ENCODE measurements at regions not wholly inside any gene's neighbourhood (a gene's known extent, or its start where the extent isn't known, plus 50 kb on each side); places are given as distances from the start of the nearest gene placed in this dataset.
"Not testable (repeated sequence)": the region's sequence is repeated elsewhere in the genome, so short reads cannot be mapped to it uniquely, and the experiment has no call there.

GRCh38 chr2:11949732-11950523 lies 203.5 kb downstream of the LPIN1 start:
- ATAC-seq: no peak

DNA sequence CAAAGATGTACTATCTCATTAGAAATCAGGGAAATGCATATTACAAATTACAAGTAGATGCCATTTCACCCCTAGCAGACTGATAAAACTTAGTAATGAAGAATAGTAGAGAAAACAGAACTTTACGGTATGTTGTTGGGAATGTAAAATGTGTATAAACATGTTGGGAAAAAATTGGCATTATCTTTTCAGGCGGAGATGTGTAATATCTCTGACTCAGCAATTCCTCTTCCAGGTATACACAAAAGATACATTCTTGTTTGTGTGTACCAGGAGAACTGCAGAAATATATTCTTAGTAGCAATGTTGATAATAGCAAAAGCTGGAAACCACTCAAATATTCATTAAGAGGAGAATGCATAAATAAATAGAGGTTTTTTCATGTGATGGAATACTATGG lies 204.5 kb downstream of the LPIN1 start:
- Histone ChIP-seq H3K27me3 (no peaks in the 10 kb centered on the region), H3K27ac (no peak overlapping the region), H3K36me3 (no peaks in the 10 kb centered on the region), H3K4me3 (no peak overlapping the region), H3K9me3 (no peaks in the 10 kb centered on the region), H3K4me1 (peaks cover 6% of the 10 kb centered on the region)
- TF ChIP-seq, protein P1, sequence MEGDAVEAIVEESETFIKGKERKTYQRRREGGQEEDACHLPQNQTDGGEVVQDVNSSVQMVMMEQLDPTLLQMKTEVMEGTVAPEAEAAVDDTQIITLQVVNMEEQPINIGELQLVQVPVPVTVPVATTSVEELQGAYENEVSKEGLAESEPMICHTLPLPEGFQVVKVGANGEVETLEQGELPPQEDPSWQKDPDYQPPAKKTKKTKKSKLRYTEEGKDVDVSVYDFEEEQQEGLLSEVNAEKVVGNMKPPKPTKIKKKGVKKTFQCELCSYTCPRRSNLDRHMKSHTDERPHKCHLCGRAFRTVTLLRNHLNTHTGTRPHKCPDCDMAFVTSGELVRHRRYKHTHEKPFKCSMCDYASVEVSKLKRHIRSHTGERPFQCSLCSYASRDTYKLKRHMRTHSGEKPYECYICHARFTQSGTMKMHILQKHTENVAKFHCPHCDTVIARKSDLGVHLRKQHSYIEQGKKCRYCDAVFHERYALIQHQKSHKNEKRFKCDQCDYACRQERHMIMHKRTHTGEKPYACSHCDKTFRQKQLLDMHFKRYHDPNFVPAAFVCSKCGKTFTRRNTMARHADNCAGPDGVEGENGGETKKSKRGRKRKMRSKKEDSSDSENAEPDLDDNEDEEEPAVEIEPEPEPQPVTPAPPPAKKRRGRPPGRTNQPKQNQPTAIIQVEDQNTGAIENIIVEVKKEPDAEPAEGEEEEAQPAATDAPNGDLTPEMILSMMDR (IDR thresholded peaks at IDR 0.05): no peak
- DNase-seq (no peak), ATAC-seq (no peak)
- intact Hi-C loops (cut with DNase I): no loop called here

More at GRCh38 chr2:11949732-11950523, 203.5 kb downstream of the LPIN1 start:
- Histone ChIP-seq H3K9me3 (no peaks in the 10 kb centered on the region), H3K36me3 (no peaks in the 10 kb centered on the region), H3K27ac (no peak overlapping the region), H3K27me3 (no peaks in the 10 kb centered on the region), H3K4me3 (no peak overlapping the region), H3K4me1 (no peaks in the 10 kb centered on the region)
- intact Hi-C loops (cut with DNase I): no loop called here
- no peak for DNase-seq
- TF ChIP-seq, protein P1 (IDR thresholded peaks at IDR 0.05): no peak

- H3K27ac ChIP-seq; H3K4me1 ChIP-seq; H3K4me3 ChIP-seq; intact Hi-C loops (cut with DNase I); H3K36me3 ChIP-seq; DNase-seq; H3K9me3 ChIP-seq; ATAC-seq; H3K27me3 ChIP-seq: not testable (repeated sequence)
These were observed 205.1 kb downstream of the LPIN1 start for GRCh38 chr2:11951492-11951891.

DNA sequence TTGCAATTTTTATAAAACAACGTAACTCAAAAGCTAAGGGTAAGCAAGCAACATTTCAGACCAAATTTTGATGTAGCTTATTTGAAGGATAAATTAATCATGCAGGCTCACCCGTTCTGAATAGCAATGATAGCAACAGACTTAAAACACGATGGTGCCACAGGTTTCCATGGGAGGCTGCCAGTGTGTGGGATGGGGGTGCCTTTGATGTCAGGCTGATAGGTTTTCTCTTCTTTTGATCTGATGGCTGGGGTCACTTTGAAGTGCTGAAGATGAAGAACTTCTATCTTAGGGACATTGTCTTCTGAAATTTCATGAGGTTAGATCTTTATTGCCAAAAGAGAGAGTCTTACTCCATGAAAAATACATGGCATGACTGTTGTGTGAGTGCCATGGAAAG lies 206.8 kb downstream of the LPIN1 start:
- Histone ChIP-seq H3K4me1 (peaks cover 6% of the 10 kb centered on the region), H3K27me3 (no peaks in the 10 kb centered on the region), H3K36me3 (no peaks in the 10 kb centered on the region), H3K9me3 (no peaks in the 10 kb centered on the region), H3K4me3 (no peak overlapping the region), H3K27ac (no peak overlapping the region)
- no peak for DNase-seq
- no peak for ATAC-seq
- intact Hi-C loops (cut with DNase I): no loop called here
- TF ChIP-seq, protein P1 (IDR thresholded peaks at IDR 0.05): no peak

DNA sequence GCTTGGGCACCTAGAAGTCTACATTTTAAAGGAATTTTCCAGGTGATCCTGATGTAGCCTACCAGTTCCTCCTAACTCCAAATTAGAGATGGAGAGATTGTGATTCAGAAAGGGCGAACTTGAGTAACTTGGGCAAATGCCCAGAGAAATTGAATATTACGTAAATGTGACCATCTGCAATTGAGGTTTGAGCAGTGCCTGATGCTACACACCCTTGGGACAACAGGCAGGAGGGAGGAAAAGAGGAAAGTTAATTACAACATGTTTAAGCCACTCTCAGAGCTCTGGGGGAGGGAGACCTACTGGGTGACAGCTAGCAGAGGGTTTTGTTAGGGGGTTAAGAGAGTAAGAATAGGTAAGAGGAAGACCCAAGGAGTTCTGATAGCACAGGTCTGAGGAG lies 208.9 kb downstream of the LPIN1 start:
- Histone ChIP-seq H3K27me3 (no peaks in the 10 kb centered on the region), H3K9me3 (no peaks in the 10 kb centered on the region), H3K4me1 (peaks cover 6% of the 10 kb centered on the region), H3K4me3 (no peak overlapping the region), H3K27ac (no peak overlapping the region), H3K36me3 (no peaks in the 10 kb centered on the region)
- ATAC-seq (peak; percentile 53), DNase-seq (no peak)
- intact Hi-C loops (cut with DNase I): no loop called here
- TF ChIP-seq, protein P1 (IDR thresholded peaks at IDR 0.05): no peak

DNA sequence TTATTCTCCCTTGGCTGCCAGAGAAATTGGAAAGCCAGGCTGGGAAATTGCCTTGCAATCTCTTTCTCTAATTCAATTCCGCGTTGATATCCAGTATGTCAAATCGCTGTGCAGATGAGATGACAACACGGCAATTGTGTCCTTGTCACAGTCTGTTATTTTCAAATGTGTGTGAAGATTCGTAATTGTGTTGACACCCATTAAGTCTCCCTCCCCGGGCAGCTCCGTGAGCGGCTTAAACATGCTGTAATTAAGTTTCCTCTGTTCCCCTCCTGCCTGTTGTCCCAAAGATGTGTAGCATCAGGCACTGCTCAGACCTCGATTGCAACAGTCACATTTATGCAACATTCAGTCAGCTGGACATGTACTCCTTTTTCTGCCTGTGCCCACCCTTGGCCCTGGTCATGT lies 209.5 kb downstream of the LPIN1 start:
- DNase-seq (no peak), ATAC-seq (peak; percentile 78)
- Histone ChIP-seq H3K36me3 (no peaks in the 10 kb centered on the region), H3K4me1 (peaks cover 6% of the 10 kb centered on the region), H3K27me3 (no peaks in the 10 kb centered on the region), H3K9me3 (no peaks in the 10 kb centered on the region), H3K4me3 (no peak overlapping the region), H3K27ac (no peak overlapping the region)
- intact Hi-C loops (cut with DNase I): no loop called here
- TF ChIP-seq, protein P1 (IDR thresholded peaks at IDR 0.05): no peak
